ENCODE measurements at regions not wholly inside any gene's neighbourhood (a gene's known extent, or its start where the extent isn't known, plus 50 kb on each side); places are given as distances from the start of the nearest gene placed in this dataset.
"Not testable (repeated sequence)": the region's sequence is repeated elsewhere in the genome, so short reads cannot be mapped to it uniquely, and the experiment has no call there.

DNA sequence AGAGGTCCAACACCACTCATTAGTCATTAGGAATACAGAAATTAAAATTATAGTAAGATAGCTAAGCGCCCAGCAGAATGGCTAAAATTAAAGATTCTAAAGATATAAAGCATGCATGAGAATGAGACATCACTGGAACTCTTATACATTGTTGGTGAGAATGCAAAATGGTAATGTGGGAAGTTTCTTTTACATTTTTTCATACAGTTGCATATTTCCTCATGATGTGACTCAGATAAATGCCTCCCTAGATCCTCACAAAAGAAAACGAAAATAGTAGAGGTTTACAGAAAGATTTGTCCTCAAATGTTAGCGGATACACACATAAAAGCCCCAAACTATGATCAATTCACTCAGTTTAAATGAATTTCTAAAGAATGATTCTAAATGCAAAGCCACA lies 633.7 kb upstream of the GJE1 start:
- DNase-seq (ENCODE audit: low spot score): no peak

GRCh38 chr6:141492521-141493284 lies 640.0 kb upstream of the GJE1 start:
- DNase-seq (ENCODE audit: low spot score): peak; percentile 26

DNA sequence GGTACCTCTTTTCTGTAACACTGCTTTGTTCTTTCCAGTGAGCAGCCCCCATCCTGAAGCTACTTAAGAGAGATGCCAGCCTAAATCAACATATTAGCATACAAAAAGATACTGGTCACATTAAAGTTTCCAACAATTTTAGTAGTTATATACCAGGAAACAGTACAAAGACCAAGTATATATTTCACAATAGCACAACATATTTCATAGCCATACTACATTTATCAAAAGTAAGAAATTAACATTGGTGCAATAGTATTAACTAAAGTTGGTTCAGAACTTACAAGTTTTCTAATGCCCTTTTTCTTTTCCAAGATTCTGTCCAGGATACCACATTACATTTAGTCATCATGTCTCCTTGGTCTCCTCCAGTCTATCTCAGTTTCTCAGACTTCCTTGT lies 641.0 kb upstream of the GJE1 start:
- no peak for DNase-seq (ENCODE audit: low spot score)

DNA sequence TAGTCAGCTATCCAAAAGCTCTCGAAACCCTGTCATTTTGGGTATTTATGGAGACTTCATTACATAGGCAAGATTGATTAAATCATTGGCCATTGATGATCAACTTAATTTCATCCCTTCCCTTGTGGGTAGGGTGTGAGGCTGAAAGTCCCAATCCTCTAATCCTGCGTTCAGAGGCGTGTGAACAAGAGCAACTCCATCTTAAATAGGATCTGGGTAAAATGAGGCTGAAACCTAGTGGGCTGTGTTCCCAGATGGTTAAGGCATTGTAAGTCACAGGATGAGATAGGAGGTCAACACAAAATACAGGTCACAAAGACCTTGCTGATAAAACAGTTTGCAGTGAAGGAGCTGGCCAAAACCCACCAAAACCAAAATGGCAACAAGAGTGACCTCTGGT lies 641.7 kb upstream of the GJE1 start:
- no peak for DNase-seq (ENCODE audit: low spot score)

- DNase-seq (ENCODE audit: low spot score): no peak
Measured at GRCh38 chr6:141488488-141488887, 644.2 kb upstream of the GJE1 start.

DNA sequence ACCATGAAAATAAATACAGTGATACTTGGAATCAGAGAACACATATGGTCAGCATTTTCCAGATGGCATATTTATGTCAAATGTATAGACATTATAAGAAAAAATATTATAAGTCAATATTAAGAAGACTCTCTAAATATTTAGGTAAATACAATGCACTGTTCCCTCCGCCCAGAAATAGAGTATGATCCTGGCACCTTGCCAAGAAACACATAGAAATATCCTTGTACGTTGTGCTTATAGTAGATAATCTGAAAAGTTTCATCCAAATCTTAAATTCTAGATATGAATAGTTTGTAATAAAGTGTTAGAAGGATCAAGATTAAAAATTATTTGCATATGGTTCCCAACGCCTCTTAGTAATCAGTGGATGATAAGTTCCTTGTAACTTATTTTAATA lies 645.8 kb upstream of the GJE1 start:
- no peak for DNase-seq (ENCODE audit: low spot score)

GRCh38 chr6:141484711-141485110 lies 648.0 kb upstream of the GJE1 start:
- DNase-seq (ENCODE audit: low spot score): no peak

DNA sequence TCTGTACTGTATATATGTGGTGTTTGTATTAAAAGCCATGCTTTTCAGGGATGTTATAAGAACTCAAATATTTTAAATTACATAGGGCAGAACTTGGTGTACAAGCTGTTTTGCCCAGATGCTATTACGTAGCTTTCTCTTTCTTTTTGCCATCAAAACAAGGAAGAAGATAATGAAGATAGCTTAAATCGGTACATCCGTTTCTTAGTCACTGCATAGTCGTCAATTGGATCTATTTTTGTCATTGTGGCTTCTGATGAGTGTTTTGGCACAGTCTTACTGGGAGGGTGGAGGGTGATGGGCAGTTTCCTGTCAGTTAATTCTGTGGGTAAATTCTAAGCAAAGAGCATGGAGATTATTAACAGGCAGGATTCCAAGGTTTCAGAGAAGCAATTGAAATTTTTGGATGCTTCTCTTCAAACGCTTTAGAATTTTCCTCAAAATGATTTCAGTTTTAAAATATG lies 649.1 kb upstream of the GJE1 start:
- peak; percentile 68 for DNase-seq (ENCODE audit: low spot score)

DNA sequence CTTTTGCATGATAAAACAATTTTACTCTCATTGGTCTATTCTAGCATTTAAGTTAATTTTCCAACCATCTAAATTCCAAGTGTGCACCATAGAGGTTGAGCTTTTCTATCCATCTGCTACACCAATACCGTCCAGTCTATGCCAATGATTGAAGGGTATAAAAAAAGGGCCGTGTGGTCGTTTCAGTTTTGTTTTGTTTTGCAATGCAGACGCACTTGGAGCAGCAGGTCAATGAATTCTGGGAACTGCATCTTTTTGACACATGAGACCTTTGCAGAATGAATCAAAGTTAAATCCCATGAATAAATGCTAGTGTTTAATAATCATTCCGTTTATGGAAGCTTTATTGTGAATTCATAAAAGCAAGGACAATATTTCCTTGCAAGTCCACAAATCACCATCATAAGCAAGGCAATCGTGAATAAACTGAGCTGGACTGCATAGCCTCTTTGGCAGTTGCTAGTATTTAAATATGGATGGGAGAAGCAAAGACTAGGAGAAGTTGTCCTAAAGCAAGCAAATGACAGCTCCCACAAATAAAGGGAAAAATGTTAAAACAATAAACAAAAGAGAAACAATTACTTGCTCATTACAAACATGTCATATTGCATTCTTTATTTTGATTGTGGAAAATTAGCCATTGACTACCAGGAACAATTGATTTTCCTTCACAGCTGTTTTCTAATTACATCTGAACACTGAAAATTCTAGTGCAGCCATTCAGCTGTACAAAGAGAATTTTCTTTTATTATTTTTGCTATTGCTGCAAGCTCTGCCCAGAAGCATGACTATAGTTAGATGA lies 649.7 kb upstream of the GJE1 start:
- no peak for DNase-seq (ENCODE audit: low spot score)

DNA sequence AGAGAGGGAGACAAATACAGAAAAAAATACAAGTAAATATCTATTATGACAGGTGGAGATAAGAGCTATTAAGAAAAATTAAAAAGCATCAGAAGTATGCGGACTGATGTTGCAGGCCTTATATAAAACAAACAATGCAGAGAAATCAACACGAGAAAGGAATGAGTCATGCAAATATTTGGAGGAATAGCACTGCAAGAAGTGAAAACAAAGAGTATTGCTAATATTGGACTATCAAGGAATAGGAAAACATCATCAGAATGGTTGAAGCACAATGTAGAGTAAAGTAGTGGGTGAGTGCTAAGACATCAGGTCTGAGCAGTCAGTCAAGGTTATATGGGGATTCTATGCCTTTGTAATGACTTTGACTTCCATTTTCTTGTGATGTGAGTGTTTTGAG lies 657.5 kb upstream of the GJE1 start:
- no peak for DNase-seq (ENCODE audit: low spot score)

GRCh38 chr6:141472162-141472928 lies 660.4 kb upstream of the GJE1 start:
- no peak for DNase-seq (ENCODE audit: low spot score)

DNA sequence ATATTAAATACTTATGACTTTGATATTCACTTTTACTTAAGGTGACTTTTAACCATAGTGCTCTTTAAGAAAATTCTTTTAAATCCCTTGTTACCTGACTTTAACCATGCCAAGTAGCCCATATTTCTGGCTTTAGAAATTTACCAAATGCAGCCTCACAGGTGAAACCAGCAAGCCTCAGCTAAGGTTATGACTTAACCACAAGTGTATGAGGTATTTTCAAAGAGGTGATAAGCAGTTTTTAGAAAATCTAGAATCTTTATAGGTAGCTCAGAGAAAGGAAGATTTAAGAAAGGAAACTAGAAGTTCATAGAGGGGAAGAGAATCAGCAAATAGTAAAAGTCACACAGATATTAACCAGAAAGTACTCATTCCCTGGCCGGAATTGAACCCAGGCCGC lies 661.9 kb upstream of the GJE1 start:
- DNase-seq (ENCODE audit: low spot score): no peak

- DNase-seq (ENCODE audit: low spot score): no peak
Measured at GRCh38 chr6:141467881-141468280, 664.8 kb upstream of the GJE1 start.

DNA sequence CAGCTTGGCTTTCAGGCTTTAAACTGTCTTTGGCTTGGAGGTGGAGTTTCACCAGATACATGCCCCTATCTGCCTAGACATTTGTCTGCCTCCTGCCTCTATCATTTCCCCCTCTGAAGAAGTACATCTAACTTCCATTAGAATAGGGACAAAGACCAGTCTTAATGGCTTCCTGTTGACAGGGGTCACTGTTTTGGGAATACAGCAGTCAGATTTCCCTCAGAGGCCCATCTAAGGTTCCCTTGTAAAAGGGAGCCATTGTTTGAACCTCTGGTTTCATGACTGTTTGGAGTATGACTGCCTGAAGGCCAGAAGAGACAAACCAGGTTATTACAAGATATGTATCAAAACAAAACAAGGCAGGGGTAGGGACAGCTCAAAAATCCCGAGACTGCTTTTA lies 665.7 kb upstream of the GJE1 start:
- DNase-seq (ENCODE audit: low spot score): no peak

DNA sequence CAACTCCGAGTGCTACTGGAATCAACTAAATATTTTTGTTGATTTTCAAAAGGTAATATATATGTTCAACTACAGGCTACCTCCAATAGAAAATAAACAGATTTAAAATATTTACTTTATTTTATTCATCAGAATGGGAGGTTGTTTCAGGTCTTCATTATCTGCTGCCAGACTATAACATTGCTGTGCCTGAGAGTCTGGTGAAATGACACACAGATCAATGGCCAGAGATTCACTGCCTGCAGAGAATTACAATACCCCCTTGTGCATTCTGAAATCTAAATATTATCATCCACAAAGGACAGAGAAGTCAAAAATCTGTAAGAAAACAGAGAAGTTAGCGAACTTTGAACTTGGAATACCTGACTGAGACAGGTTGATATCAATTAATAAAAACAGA lies 667.8 kb upstream of the GJE1 start:
- no peak for DNase-seq (ENCODE audit: low spot score)

- DNase-seq (ENCODE audit: low spot score): peak; percentile 45
Measured at GRCh38 chr6:141464490-141464889, 668.2 kb upstream of the GJE1 start.

- DNase-seq (ENCODE audit: low spot score): peak; percentile 52
Measured at GRCh38 chr6:141463237-141463977, 669.3 kb upstream of the GJE1 start.

- no peak for DNase-seq (ENCODE audit: low spot score)
Measured at GRCh38 chr6:141460743-141461484, 671.8 kb upstream of the GJE1 start.

DNA sequence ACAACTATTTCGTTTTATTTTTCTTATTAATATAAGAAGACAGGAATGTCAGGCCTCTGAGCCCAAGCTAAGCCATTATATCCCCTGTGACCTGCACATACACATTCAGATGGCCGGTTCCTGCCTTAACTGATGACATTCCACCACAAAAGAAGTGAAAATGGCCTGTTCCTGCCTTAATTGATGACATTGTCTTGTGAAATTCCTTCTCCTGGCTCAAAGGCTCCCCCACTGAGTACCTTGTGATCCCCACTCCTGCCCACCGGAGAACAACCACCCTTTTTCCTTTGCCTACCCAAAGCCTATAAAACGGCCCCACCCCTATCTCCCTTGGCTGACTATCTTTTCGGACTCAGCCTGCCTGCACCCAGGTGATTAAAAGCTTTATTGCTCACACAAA lies 672.5 kb upstream of the GJE1 start:
- DNase-seq (ENCODE audit: low spot score): not testable (repeated sequence)

DNA sequence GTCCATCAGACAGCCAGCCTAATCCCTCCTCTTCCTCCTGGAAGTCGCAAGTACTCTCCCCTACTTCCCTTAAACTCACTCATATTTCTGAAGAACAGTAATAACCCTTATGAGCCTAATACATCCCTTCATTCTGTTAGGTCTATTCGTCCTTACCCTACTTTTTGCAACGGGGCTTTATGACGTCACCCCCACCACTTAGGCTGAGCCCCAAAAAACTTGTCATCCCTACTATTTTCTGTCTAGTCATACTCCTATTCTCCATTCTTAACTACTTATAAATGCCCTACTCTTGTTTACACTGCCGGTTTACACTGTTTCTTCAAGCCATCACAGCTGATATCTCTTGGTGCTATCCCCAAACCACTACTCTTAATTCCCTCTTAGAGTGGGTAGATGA lies 674.7 kb upstream of the GJE1 start:
- not testable (repeated sequence) for DNase-seq (ENCODE audit: low spot score)

- no peak for DNase-seq (ENCODE audit: low spot score)
Measured at GRCh38 chr6:141452354-141452686, 680.4 kb upstream of the GJE1 start.

Measured in umbilical cord (tissue), 1 donor.